ENCODE measurements at regions not wholly inside any gene's neighbourhood (a gene's known extent, or its start where the extent isn't known, plus 50 kb on each side); places are given as distances from the start of the nearest gene placed in this dataset.

- peak; percentile 45 for DNase-seq
These were observed 133.3 kb downstream of the KLF12 start for GRCh38 chr13:74000876-74001275.

- DNase-seq: no peak
These were observed 135.6 kb downstream of the KLF12 start for GRCh38 chr13:73998631-73999030.

GRCh38 chr13:73997964-73998363 is 136.2 kb downstream of the KLF12 start:
- DNase-seq: no peak

- no peak for DNase-seq
These were observed 137.6 kb downstream of the KLF12 start for GRCh38 chr13:73996569-73996968.

GRCh38 chr13:73995736-73996135 is 138.5 kb downstream of the KLF12 start:
- peak; percentile 64 for DNase-seq

- DNase-seq: no peak
These were observed 140.5 kb downstream of the KLF12 start for GRCh38 chr13:73993661-73994060.

- no peak for DNase-seq
These were observed 142.3 kb downstream of the KLF12 start for GRCh38 chr13:73991884-73992283.

- no peak for DNase-seq
These were observed 142.8 kb downstream of the KLF12 start for GRCh38 chr13:73991384-73991783.

- no peak for DNase-seq
These were observed 144.9 kb downstream of the KLF12 start for GRCh38 chr13:73989244-73989843.

GRCh38 chr13:73988461-73988860 is 145.7 kb downstream of the KLF12 start:
- no peak for DNase-seq

- no peak for DNase-seq
These were observed 146.6 kb downstream of the KLF12 start for GRCh38 chr13:73987618-73988017.

- DNase-seq: no peak
These were observed 148.4 kb downstream of the KLF12 start for GRCh38 chr13:73985783-73986182.

GRCh38 chr13:73984949-73985691 is 149.1 kb downstream of the KLF12 start:
- DNase-seq: no peak

- DNase-seq: no peak
These were observed 150.0 kb downstream of the KLF12 start for GRCh38 chr13:73984201-73984600.

- no peak for DNase-seq
These were observed 151.1 kb downstream of the KLF12 start for GRCh38 chr13:73983109-73983508.

GRCh38 chr13:73981595-73981994 is 152.6 kb downstream of the KLF12 start:
- DNase-seq: no peak

GRCh38 chr13:73975767-73976166 is 158.4 kb downstream of the KLF12 start:
- DNase-seq: no peak

GRCh38 chr13:73974051-73974450 is 160.2 kb downstream of the KLF12 start:
- DNase-seq: no peak

- DNase-seq: no peak
These were observed 161.0 kb downstream of the KLF12 start for GRCh38 chr13:73973156-73973555.

- no peak for DNase-seq
These were observed 161.7 kb downstream of the KLF12 start for GRCh38 chr13:73972545-73972944.

- DNase-seq: no peak
These were observed 162.7 kb downstream of the KLF12 start for GRCh38 chr13:73971481-73971880.

- no peak for DNase-seq
These were observed 163.7 kb downstream of the KLF12 start for GRCh38 chr13:73970421-73971055.

Measured in muscle of arm (tissue), 1 donor.